Midbrain (tissue), 1 donor: ENCODE measurements at regions not wholly inside any gene's neighbourhood (a gene's known extent, or its start where the extent isn't known, plus 50 kb on each side); places are given as distances from the start of the nearest gene placed in this dataset.
A peak's percentile ranks its signal among the peaks of the same experiment; 100 is the strongest.
"Not testable (repeated sequence)": the region's sequence is repeated elsewhere in the genome, so short reads cannot be mapped to it uniquely, and the experiment has no call there.

Experiments used
- DNase-seq: peaks from one replicate; lab custom pipeline; 2025; lab: John Stamatoyannopoulos, UW

GRCh38 chr4:179683661-179684060, 2241.4 kb upstream of the AGA start:
- DNase-seq: not testable (repeated sequence)

GRCh38 chr4:179692222-179692621, 2250.0 kb upstream of the AGA start:
- DNase-seq: no peak

- DNase-seq: no peak
Measured at GRCh38 chr4:179695175-179695574, 2252.9 kb upstream of the AGA start.

GRCh38 chr4:179698321-179698720, 2256.1 kb upstream of the AGA start:
- DNase-seq: no peak

- no peak for DNase-seq
Measured at GRCh38 chr4:179709961-179710624, 2267.9 kb upstream of the AGA start.

GRCh38 chr4:179719766-179720450, 2277.7 kb upstream of the AGA start:
- DNase-seq: no peak

GRCh38 chr4:179726491-179726890, 2284.3 kb upstream of the AGA start:
- not testable (repeated sequence) for DNase-seq

GRCh38 chr4:179728305-179728704, 2286.1 kb upstream of the AGA start:
- DNase-seq: no peak

- DNase-seq: not testable (repeated sequence)
Measured at GRCh38 chr4:179736820-179737219, 2294.6 kb upstream of the AGA start.

GRCh38 chr4:179738822-179739221, 2296.6 kb upstream of the AGA start:
- no peak for DNase-seq

GRCh38 chr4:179747218-179747910, 2305.1 kb upstream of the AGA start:
- peak; percentile 3 for DNase-seq

GRCh38 chr4:179748837-179749236, 2306.6 kb upstream of the AGA start:
- no peak for DNase-seq

- DNase-seq: no peak
Measured at GRCh38 chr4:179750374-179750773, 2308.1 kb upstream of the AGA start.

GRCh38 chr4:179751669-179752068, 2309.4 kb upstream of the AGA start:
- no peak for DNase-seq

GRCh38 chr4:179755322-179755721, 2313.1 kb upstream of the AGA start:
- DNase-seq: no peak

- DNase-seq: no peak
Measured at GRCh38 chr4:179757641-179758040, 2315.4 kb upstream of the AGA start.

GRCh38 chr4:179762840-179763239, 2320.6 kb upstream of the AGA start:
- DNase-seq: no peak

GRCh38 chr4:179766938-179767337, 2324.7 kb upstream of the AGA start:
- no peak for DNase-seq

GRCh38 chr4:179768996-179769395, 2326.8 kb upstream of the AGA start:
- no peak for DNase-seq

GRCh38 chr4:179797738-179798137, 2355.5 kb upstream of the AGA start:
- no peak for DNase-seq

GRCh38 chr4:179803857-179804256, 2361.6 kb upstream of the AGA start:
- no peak for DNase-seq

- no peak for DNase-seq
Measured at GRCh38 chr4:179804440-179804839, 2362.2 kb upstream of the AGA start.

- DNase-seq: no peak
Measured at GRCh38 chr4:179817317-179817716, 2375.1 kb upstream of the AGA start.
